Colonic mucosa (tissue), 4 donors: ENCODE measurements at regions not wholly inside any gene's neighbourhood (a gene's known extent, or its start where the extent isn't known, plus 50 kb on each side); places are given as distances from the start of the nearest gene placed in this dataset.

Experiments used
- DNase-seq: peaks from one replicate; pipeline ENCODE4 v3.0.0-alpha.2; 2020
- H3K27ac ChIP-seq: fragments of 200-600 bp; one replicate; pipeline ENCODE4 v1.8.0; 2021
- H3K27me3 ChIP-seq: fragments of 200-600 bp; one replicate; pipeline ENCODE4 v1.8.0; 2021
- H3K36me3 ChIP-seq: fragments of 200-600 bp; one replicate; pipeline ENCODE4 v1.8.0; 2021
- H3K4me1 ChIP-seq: fragments of 200-600 bp; one replicate; pipeline ENCODE4 v1.8.0; 2021; ENCODE audit warnings: mild to moderate bottlenecking
- H3K4me3 ChIP-seq: fragments of 200-600 bp; one replicate; pipeline ENCODE4 v1.8.0; 2021
- H3K9ac ChIP-seq, 2 donors: one replicate each; pipeline ENCODE4 v1.7.0; 2013; ENCODE audit warnings: control low read depth in 2 of 2, low read depth in 2 of 2, low read length in 2 of 2
- H3K9me3 ChIP-seq: fragments of 200-600 bp; one replicate; pipeline ENCODE4 v1.8.0; 2021
- intact Hi-C: fragments of 100-400 bp; cut with DNase I; formaldehyde crosslinking; loops from one replicate; pipeline ENCODE4 v1.14.1; 2022
- TF ChIP-seq, protein P1 (sequence below): fragments of 200-600 bp; IDR thresholded peaks from one replicate; pipeline ENCODE4 v1.8.0; 2022; ENCODE audit warnings: antibody characterized with exemption, mild to moderate bottlenecking
- donor health status: healthy.
- donor health status: DM: no; HTN: no; CAD: no.
- donor health status: DM: no; HTN: no; CAD: no.

DNA sequence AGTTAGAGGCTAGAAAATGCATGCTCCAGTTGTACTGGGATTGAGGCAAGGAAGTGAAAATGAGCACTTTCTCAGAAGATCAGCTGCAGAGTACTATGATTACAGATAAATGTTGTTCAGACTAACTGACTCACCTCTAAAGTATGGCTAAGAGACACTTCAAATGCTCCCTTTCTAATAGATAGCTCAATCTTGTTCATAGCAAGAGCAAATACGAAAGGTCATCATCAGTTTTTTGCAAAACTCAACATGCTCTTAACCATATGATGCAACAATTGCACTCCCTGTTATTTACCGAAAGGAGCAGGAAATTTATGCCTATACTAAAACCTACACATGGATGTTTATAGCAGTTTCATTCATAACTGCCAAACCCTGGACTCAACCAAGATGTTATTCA is 838.4 kb upstream of the INTU start:
- intact Hi-C loops: no loop called here
- H3K9ac ChIP-seq: no peak overlapping the region
- no peak overlapping the region for H3K27ac ChIP-seq
- no peaks in the 10 kb centered on the region for H3K9me3 ChIP-seq
- H3K36me3 ChIP-seq: no peaks in the 10 kb centered on the region
- H3K4me1 ChIP-seq: no peaks in the 10 kb centered on the region
- TF ChIP-seq, protein P1, sequence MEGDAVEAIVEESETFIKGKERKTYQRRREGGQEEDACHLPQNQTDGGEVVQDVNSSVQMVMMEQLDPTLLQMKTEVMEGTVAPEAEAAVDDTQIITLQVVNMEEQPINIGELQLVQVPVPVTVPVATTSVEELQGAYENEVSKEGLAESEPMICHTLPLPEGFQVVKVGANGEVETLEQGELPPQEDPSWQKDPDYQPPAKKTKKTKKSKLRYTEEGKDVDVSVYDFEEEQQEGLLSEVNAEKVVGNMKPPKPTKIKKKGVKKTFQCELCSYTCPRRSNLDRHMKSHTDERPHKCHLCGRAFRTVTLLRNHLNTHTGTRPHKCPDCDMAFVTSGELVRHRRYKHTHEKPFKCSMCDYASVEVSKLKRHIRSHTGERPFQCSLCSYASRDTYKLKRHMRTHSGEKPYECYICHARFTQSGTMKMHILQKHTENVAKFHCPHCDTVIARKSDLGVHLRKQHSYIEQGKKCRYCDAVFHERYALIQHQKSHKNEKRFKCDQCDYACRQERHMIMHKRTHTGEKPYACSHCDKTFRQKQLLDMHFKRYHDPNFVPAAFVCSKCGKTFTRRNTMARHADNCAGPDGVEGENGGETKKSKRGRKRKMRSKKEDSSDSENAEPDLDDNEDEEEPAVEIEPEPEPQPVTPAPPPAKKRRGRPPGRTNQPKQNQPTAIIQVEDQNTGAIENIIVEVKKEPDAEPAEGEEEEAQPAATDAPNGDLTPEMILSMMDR: no peak
- no peak for DNase-seq
- no peaks in the 10 kb centered on the region for H3K27me3 ChIP-seq
- no peak overlapping the region for H3K4me3 ChIP-seq

DNA sequence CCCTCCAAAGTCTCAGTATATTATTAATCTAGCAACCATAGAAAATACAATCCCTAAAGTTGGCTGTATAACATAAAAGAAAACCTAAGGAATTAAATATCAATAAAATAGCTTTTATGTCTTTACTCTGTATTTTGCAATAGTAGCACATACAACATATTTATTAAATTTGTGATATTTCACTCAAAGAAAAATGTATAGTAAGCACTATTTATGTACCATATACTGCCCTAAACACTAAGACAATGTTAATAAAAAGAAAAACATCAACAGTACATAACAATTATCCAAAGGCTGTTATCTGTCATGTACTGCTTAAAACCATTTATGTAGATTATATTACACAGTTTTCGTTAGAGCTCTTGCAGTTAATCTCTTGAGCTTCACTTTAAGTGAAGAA is 834.5 kb upstream of the INTU start:
- TF ChIP-seq, protein P1: no peak
- intact Hi-C loops: no loop called here

DNA sequence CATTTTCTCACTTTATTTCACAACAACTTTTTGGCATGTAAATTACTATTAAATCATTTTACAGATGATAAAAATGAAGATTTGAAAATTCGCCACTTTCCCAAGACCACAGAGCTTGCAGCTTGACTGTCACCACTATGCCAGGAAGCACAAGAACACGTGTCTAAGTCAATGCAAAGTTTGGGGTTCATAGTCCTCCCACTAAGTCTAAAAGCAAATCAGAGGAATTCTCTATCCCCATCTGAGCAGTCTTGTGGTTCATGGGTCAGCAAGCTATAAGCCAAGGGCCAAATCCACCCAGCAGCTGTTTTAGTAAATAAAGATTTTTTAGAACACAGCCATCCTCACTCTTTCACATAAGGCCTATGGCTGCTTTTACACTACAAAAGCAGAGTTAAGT is 833.3 kb upstream of the INTU start:
- Histone ChIP-seq H3K9ac (no peak overlapping the region), H3K36me3 (no peaks in the 10 kb centered on the region), H3K9me3 (no peaks in the 10 kb centered on the region), H3K27me3 (no peaks in the 10 kb centered on the region), H3K4me1 (no peaks in the 10 kb centered on the region), H3K27ac (no peak overlapping the region), H3K4me3 (no peak overlapping the region)
- intact Hi-C loops: no loop called here
- TF ChIP-seq, protein P1: no peak
- no peak for DNase-seq

More for the DNA sequence above, 834.5 kb upstream of the INTU start:
- no peak for DNase-seq
- no peak overlapping the region for H3K4me3 ChIP-seq
- H3K27me3 ChIP-seq: no peaks in the 10 kb centered on the region
- H3K9me3 ChIP-seq: no peaks in the 10 kb centered on the region
- no peak overlapping the region for H3K27ac ChIP-seq
- H3K36me3 ChIP-seq: no peaks in the 10 kb centered on the region
- no peak overlapping the region for H3K9ac ChIP-seq
- no peaks in the 10 kb centered on the region for H3K4me1 ChIP-seq

DNA sequence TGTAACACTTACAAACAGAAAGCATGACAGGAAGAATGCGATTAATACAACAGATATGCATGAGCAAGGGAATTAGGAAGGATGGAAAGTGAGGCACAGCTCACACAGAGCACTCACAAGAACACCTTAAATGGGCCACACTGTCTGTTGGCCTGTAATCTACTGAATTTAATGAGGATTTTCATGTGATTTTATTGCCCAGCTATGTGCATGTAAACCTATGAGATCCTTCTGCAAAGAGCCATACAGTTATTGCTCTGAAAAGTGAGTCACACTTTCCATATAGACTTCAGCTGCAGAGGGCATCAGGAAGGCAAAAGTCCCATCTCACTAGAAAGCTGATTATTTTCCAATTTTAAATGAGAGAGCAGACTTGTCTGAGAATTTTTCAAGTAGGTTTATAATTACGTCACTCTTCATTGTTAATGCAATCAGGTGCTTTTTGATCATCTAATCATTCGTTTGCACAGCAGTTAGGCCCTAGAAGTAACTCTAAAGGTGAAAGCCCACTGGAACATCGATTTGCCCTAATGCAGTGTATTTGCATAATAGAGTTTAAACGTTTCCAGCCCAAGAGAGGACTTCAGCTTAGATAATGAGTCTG is 832.7 kb upstream of the INTU start:
- Histone ChIP-seq H3K27me3 (no peaks in the 10 kb centered on the region), H3K4me1 (no peaks in the 10 kb centered on the region), H3K9me3 (no peaks in the 10 kb centered on the region), H3K27ac (no peak overlapping the region), H3K9ac (no peak overlapping the region), H3K4me3 (no peak overlapping the region), H3K36me3 (no peaks in the 10 kb centered on the region)
- intact Hi-C loops: no loop called here
- DNase-seq: no peak
- TF ChIP-seq, protein P1: no peak

DNA sequence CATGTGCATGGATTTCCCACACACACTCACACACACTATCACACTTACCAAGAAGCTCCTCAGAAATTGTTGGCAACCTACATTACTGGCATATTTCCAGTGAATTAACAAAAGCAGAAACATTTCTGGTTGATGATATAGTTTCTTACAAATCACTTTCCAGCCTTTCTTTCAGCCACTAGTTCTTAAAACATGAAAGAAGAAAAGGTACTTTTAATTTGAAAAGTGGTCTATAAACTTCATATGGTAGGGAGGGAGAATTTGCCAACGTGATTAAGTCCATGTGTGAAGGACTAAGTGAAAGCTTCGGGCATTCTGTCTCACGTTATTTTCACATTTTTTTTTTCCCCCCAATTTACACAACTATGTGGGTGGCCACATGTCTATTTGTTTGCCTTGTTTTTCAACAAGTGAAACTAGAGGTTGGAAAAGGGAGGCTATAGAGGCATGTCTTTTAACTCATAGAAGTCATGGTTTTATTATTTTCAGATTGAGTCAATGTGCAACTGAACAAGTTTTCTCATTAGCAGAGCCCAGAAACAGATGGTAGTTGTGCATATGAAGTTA is 832.1 kb upstream of the INTU start:
- no peak for DNase-seq
- Histone ChIP-seq H3K27ac (no peak overlapping the region), H3K9me3 (no peaks in the 10 kb centered on the region), H3K4me3 (no peak overlapping the region), H3K4me1 (no peaks in the 10 kb centered on the region), H3K27me3 (no peaks in the 10 kb centered on the region), H3K9ac (no peak overlapping the region), H3K36me3 (no peaks in the 10 kb centered on the region)
- TF ChIP-seq, protein P1: no peak
- intact Hi-C loops: no loop called here
